ENCODE measurements at regions not wholly inside any gene's neighbourhood (a gene's known extent, or its start where the extent isn't known, plus 50 kb on each side); places are given as distances from the start of the nearest gene placed in this dataset.
"Not testable (repeated sequence)": the region's sequence is repeated elsewhere in the genome, so short reads cannot be mapped to it uniquely, and the experiment has no call there.

DNA sequence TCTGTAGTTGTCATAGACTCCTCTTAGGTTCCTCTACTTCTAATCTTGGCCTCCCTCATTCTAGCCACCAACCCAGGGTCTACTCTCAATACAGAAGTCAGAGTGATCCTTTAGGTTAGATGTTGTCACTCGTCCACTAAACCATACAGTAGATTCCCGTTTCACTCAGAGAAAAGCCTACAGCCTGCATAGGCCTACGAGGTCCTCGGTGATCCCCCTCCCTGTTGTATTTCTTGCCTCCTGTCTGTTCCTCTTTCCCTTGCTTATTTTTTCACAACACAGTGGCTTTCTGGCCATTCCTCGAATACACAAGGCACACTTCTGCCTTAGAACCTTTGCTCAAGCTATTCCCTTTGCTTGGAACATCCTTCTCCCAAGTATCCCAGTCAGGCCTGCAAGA, 183.0 kb upstream of the PRSS1 start:
- no peak for DNase-seq

DNA sequence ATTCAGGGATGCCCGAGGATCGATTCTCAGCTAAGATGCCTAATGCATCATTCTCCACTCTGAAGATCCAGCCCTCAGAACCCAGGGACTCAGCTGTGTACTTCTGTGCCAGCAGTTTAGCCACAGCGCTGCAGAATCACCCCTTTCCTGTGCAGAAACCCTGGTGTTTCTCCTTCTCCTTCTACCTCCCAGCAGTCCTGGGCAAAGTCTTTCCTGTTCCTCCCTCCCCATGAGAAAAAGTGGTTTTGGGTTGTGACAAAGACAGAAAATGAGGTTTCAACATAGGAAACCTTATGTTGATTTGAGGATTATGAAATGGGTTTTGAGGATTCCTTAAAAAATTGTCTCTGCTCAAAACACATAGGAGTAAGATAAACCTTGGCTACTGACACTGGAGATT, 185.1 kb upstream of the PRSS1 start:
- not testable (repeated sequence) for DNase-seq

DNA sequence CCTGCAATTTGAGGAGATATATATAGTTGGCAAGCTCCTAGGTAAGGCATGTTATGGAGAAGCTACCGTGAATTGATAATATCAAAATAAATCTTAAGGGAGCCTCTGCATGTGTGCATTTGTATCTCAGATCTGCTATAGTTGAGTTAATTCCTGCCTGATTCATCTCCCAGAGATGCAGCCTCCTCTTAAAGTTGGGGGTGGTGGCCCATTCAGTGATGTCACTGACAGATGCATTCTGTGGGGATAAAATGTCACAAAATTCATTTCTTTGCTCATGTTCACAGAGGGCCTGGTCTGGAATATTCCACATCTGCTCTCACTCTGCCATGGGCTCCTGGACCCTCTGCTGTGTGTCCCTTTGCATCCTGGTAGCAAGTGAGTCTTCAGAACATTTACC, 185.8 kb upstream of the PRSS1 start:
- DNase-seq: no peak

DNA sequence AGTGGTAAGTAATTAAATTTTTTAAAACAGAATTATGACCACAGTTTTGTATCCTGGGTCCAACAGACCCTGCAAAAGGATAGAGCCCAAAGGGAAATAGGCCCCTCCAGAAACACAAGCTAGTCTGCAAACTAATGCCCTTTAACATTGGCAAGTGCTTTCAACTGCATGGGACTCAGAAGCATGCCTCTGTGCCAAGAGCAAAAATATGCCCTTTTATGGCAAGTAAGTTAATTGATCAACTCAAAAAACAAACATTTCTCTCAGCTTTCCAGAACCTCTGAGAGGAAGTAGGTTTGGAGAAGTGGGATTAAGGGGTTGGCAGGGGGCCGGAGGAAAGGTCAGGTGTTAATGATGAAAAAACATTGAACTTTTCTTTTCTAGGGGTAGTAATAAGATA, 186.6 kb upstream of the PRSS1 start:
- no peak for DNase-seq

DNA sequence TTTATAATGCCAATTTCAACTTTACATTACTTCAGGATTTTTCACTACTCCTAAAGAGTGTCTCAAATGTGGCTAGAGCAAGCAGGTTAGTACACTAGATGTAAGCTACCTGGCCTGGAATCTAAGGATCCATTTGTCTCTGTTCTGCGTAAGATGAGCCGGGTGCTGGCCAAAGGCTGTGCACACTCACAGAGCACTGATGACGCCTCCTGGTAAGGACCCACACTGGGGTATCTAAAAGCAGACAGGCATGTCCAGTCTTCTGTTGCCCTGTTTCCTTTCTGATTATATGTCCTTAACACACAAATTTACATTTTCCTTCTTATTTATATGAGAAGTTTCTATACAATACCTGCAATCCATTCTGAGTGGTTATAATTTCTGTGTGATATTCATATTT, 187.9 kb upstream of the PRSS1 start:
- not testable (repeated sequence) for DNase-seq

DNA sequence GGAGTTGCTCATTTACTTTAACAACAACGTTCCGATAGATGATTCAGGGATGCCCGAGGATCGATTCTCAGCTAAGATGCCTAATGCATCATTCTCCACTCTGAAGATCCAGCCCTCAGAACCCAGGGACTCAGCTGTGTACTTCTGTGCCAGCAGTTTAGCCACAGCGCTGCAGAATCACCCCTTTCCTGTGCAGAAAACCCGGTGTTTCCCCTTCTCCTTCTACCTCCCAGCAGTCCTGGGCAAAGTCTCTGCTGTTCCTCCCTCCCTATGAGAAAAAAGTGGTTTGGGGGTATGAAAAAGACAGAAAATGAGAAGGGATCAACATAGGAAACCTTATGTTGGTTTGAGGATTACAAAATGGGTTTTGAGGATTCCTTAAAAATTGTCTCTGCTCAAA, 188.5 kb upstream of the PRSS1 start:
- not testable (repeated sequence) for DNase-seq

DNA sequence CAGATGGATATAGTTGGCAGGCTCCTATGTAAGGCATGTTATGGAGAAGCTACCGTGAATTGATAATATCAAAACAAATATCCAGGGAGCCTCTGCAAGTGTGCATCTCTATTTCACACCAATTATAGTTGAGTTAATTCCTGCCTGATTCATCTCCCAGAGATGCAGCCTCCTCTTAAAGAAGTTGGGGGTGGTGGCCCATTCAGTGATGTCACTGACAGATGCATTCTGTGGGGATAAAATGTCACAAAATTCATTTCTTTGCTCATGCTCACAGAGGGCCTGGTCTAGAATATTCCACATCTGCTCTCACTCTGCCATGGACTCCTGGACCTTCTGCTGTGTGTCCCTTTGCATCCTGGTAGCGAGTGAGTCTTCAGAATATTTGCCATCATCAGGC, 189.1 kb upstream of the PRSS1 start:
- DNase-seq: no peak

DNA sequence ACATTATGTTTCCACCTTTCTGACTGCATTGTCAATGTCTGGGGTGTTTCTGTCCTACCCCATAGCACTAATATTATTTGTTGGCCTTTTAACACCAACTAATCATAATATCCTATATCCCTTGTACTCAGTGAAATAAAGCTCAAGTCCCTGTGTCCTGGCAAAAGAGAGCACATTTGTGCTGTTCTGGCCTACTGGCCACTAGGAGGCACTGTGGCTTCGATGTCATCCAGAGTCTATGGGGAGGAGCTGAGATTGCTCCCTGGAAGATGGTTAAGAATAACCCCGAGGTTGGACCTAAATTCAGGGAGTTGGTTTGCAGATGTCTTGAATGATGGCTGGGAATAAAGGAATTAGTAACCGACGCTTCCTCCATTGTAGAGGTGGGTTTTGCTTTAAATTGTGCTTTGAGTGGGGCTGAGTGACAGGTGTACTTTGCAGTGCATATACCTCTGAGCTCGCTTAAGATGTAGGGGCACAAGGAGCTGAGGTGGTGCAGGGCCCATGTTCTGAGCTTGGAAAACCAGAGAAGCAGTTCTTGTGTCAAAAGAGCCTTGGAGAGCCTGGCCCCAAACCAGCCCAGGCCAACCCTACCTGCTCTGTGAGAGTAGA, 191.2 kb upstream of the PRSS1 start:
- no peak for DNase-seq

DNA sequence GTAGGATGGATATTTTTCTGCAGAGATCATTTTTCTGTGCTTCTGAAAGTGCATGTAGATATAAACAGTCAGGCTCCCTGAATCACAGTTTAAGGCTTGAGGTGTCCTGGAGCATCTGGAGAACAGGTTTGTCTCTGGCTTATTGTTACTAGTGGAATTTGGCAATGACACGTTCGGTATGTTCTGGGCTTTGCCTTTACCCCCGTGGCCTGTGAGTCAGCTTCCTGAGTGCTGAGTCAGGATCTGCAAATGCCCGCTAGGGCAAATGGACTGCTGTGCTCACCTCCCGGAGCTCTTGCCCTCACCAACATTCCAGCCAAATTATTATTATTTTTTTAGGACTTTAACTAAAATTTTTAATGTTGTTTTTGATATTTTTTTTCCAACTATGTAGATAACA, 192.5 kb upstream of the PRSS1 start:
- no peak for DNase-seq

DNA sequence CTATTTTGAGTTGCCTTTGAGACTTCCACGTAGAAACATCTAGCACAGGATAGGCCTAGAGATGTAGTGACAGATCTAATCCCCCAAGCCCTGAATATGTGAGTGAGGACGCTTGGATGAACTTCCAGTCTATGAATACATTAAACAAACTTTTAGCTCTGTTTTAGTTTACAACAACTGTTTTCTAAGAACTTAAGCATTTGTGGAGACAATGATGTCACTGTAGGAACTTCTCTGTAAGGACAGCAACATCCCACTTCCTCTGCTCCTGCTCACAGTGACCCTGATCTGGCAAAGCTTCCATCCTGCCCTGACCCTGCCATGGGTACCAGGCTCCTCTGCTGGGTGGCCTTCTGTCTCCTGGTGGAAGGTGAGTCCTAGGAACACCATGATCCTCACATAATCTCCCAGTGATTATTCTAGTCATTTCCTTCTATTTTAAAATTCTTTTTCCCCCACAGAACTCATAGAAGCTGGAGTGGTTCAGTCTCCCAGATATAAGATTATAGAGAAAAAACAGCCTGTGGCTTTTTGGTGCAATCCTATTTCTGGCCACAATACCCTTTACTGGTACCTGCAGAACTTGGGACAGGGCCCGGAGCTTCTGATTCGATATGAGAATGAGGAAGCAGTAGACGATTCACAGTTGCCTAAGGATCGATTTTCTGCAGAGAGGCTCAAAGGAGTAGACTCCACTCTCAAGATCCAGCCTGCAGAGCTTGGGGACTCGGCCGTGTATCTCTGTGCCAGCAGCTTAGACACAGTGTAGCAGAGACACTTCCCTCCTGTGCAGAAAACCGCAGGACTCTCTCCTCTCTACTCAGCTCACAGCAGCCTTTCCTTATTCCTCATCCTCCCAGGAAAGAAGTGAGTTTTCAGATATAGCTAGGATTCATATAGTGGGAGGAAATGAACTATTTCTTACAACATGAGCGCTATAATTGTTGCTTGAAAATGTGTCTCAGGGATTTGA, 194.4 kb upstream of the PRSS1 start:
- DNase-seq: no peak

DNA sequence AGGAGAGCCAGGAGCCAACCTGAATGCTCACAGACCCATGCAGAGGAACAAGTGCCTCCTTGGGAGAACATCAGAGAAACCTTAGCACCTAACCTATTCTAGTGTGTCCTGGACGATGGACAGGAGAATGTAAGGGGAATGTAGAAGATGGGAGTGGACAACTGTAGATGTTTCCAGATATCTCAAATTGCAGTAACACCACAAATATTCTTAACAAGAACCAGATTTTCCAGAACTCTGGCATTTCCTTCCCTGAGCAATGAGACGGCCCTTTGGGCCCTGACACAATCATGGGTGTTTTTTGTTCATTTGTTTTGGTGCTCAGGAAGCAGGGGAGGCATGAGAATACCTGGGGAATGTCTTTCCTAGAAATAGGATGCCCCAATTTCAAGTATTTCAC, 196.1 kb upstream of the PRSS1 start:
- no peak for DNase-seq

DNA sequence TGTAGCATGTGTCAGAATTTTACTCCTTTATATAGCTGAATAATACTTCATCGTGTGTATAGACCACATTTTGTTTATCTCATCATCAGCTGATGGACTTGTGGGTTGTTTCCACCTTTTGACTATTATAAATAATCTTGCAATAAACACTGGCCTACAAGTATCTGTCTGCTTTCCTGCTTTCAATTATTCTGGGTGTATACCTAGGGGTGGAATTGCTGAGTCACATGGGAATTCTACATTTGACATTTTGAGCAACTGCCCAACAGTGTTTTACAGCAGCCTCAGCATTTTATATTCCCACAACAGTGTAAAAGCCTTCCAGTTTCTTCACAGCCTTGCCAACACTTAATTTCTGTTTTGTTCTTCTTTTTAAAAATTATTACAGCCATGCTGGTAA, 200.3 kb upstream of the PRSS1 start:
- no peak for DNase-seq

DNA sequence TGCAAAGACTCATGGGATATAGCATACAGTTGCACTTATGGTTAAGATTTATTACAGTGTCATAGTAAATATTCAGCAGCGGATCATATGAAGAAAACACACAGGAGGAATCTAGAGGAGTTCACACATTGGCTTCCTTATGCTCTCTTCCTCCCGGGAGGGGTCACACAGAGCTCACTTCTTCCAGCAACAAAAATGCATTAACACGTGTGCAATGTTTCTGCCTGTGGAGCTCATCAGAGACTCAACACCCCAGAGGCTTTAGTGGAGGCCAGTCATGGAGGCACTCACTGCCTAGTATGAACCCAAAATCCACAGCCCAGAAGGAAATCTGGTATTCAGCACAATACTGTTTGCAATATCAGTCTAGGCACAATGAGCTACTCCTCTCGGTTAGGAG, 202.8 kb upstream of the PRSS1 start:
- no peak for DNase-seq

DNA sequence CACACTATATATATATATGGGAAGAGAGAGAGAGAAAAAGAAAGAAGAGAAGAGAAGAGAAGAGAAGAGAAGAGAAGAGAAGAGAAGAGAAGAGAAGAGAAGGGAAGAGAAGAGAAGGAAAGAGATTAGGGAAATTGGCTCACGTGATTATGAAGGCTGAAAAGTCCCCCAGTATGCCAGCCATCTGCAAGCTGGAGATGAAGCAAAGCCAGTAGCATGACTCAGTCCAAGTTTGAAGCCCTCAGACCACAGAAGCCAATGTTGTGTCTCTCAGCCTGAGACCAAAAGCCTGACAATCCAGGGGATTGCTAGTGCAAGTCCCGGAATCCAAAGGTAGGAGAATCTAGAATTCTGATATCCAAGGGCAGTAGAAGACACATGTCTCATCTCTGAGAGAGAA, 206.3 kb upstream of the PRSS1 start:
- no peak for DNase-seq

DNA sequence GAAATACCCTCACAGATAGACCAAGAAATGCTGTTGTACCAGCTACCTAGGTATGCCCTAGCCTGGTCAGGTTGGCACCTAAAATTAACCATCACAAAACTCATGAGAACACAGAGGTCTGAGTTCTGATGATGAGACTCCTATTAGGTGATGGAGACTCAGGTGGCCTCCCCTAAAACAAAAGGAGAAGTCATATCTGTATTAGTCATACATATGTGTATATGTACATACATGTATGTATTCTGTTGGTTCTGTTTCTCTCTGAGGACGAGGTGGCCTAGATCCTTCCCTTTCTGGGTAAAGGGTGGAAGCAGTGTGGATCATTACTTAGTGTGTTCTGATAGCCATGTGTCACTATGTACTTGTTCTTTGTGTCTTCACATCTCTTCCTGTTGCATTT, 207.2 kb upstream of the PRSS1 start:
- DNase-seq: no peak

DNA sequence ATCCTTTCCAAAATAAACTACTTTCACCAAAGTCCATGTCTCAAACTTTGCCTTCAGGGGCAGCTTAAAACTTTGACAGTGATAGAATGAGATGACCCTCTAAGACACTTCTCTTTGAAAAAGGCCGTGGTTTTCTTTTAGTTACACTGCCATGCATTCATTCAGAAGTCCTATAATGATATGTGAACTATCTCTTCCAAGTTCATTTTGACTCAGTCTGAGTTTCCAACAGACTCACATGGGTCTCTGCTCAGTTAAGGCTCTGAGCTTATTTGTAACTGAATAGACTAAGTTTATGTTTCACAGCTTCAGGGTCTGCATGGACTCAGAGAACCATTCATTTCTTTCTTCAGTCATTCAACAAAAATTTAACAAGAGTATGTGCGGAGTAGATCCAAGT, 208.9 kb upstream of the PRSS1 start:
- no peak for DNase-seq

DNA sequence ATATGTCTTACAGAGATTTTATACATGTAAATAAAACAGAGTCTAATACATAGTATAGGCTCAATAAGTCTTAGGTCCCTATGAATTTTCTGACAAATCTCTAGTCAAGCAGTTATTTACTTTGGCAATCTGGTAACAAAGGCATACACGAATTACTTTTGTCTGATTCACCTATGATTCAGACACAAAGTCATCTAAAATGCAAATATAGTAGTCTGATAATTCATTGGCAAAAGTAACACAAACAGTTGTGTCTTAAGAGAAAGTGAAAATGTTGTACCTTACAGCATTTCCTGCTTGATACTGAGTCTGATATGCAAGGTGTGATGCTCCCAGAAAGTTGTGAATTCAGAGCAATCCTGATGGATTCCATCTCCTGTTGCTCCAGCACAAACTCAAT, 209.4 kb upstream of the PRSS1 start:
- DNase-seq: no peak

DNA sequence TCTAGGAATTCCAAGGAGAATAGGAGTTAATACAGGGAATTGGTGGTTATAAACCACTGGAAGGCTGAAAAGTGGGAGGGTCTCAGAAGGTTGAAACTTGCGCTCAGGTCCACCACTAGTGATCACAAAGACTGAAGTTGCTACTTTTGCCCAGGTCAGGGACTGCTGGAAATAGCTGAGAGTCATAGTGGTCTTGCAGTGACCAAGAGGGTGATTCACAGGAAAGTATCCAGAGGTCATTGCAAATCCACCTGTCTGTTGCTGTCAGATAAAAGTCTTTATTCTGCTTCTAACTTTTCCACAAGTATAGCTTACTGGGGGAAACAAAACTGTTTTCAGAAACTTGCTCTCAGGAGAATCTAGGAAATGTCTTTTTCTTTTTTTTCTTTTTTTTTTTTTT, 211.5 kb upstream of the PRSS1 start:
- DNase-seq: no peak

DNA sequence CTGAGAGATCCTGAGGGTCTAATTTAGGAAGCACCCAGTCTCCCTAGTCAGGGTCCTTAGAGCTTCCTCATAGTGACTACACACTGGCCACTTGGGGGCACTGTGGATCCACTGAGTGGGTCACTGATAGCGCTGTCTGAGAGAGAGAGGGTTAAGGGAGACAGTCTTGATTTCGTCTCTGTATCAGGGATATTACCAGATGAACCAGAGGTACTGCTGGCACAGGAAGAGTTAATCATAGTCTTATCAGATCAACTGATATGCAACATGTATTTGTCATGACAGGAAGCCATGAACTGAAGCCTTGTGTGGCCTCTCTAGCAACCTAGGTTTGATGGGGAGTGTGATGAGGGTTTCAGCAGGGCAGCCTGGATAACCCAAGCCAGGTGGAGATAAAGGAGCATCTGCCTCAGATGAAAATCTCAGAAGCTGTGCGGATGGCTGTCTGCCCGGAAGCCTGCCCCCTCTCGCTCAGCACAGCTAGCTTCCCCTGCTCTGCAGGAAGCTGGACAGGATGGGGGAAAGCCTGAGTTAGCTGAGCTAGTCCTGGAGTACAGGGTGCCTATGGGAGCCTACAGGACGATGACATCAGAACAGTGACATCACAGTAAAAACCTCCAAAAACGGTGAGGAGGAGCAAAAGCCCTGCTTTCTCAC, 214.0 kb upstream of the PRSS1 start:
- DNase-seq: peak; percentile 22

DNA sequence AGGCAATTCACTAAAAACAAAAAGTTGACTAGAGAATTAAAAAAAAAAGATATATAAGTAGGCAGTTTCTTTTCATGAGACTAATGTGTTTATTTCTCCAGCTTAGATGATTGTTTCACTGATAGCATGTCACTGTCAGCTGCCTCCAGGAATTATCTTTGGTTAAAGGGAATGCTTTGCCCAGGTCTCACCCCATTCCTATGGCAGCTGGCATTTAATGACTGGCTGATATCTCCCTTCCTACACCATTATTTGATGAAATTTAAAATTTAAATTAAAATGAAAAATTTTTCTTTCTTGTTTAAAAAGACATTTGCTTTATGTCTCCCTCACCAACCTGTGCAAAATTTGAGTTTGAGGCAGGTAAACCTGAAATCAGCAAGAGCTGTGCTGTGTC, 214.5 kb upstream of the PRSS1 start:
- no peak for DNase-seq

DNA sequence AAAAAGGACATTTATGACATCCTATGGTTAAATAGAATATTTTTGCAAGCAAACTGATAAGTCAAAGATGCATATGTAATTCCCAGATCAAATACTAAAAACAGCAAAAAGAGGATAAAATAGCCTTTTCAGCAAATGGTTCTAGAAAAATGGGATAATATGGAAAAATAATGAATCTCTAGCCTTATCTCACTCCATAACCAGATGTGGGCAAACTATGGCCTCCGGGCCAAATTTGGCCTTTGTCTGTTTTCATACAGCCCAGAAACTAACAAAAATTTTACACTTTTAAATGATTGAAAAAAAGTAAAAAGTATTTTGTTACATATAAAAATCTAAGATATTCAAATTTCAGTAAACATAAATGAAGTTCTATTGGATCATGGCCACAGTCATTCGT, 215.4 kb upstream of the PRSS1 start:
- DNase-seq: no peak

DNA sequence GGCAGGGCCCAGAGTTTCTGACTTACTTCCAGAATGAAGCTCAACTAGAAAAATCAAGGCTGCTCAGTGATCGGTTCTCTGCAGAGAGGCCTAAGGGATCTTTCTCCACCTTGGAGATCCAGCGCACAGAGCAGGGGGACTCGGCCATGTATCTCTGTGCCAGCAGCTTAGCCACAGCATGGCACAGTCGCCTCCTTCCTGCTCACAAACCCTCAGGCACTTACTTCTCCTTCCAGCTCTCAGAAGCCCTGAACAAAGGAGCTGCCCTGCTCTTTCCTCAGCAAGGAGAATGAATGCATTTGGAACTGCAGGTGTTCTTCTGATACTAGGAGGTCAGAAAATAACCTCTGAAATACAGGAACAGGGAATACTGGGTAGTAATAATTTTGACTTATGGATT, 219.7 kb upstream of the PRSS1 start:
- DNase-seq: no peak

DNA sequence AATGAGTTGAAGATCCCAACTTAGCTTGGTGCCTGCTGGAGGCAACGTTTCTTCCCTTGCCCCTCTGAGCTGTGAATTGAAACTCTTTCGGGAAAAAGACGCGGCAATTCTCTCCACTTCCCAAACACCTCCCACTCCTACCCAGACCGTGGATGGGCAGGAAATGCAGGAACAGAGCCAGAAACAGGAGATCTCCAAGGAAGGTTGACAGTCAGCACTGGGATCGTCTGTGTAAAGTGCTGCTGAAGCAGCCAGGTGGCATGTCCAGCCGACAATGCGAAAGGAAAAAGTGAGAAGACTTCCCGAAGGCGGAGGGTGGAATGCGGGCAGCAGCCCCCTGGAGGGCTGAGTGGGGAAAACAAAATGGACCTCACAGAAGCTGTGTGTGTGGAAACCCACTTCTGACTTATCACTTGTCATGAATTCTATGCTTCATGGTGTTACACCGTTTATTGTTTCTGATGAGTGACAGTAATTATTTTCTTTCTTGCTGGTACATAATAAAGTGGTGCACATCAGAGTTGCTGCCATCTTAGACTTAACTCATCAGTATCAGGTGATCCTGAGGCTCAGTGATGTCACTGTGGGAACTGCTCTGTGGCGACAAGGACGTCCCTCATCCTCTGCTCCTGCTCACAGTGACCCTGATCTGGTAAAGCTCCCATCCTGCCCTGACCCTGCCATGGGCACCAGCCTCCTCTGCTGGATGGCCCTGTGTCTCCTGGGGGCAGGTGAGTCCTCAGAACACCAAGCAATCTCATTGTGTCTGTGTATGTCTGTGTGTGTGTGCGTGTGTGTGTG, 220.5 kb upstream of the PRSS1 start:
- DNase-seq: no peak
